OCI-LY3 (cell line): ENCODE measurements at regions not wholly inside any gene's neighbourhood (a gene's known extent, or its start where the extent isn't known, plus 50 kb on each side); places are given as distances from the start of the nearest gene placed in this dataset.

ENCODE experiments used
- H2AFZ ChIP-seq: fragments of 200-600, 300-600 bp; shearing (Covaris generic); 2 replicates; pipeline ENCODE4 v1.6.0; 2014; ENCODE audit warnings: antibody characterized with exemption, low read depth, low read length
- H3K27ac ChIP-seq: fragments of 200-600, 300-600 bp; sonication (generic); 2 replicates; pipeline ENCODE4 v1.5.1; 2014; ENCODE audit warnings: mild to moderate bottlenecking, low read length, moderate library complexity, mixed read lengths
- H3K27me3 ChIP-seq: fragments of 200-600, 300-600 bp; sonication (generic); 2 replicates; pipeline ENCODE4 v1.6.1; 2014; ENCODE audit warnings: low read depth, low read length, mixed read lengths
- H3K36me3 ChIP-seq: fragments of 200-600, 300-600 bp; sonication (generic); replicated peaks from 2 replicates; pipeline ENCODE3; 2014; ENCODE audit warnings: low read depth, low read length, mixed read lengths
- H3K4me1 ChIP-seq: fragments of 300-600, 200-600 bp; sonication (generic); 2 replicates; pipeline ENCODE4 v1.6.1; 2014; ENCODE audit warnings: low read length, mixed read lengths
- H3K4me2 ChIP-seq: fragments of 200-600, 300-600 bp; sonication (generic); 2 replicates; pipeline ENCODE4 v1.6.1; 2014; ENCODE audit warnings: low read length, mixed read lengths
- H3K4me3 ChIP-seq: fragments of 300-600, 200-600 bp; sonication (generic); 2 replicates; pipeline ENCODE4 v1.5.1; 2014; ENCODE audit warnings: antibody characterized with exemption, mild to moderate bottlenecking, low read length, moderate library complexity
- H3K79me2 ChIP-seq: fragments of 300-600, 200-600 bp; shearing (Covaris generic); 2 replicates; pipeline ENCODE4 v1.6.1; 2014; ENCODE audit warnings: mild to moderate bottlenecking, low read length, mixed read lengths
- H3K9ac ChIP-seq: fragments of 300-600, 200-600 bp; shearing (Covaris generic); 2 replicates; pipeline ENCODE4 v1.6.0; 2014; ENCODE audit warnings: mild to moderate bottlenecking, low read length, moderate library complexity
- H3K9me3 ChIP-seq: fragments of 200-600, 300-600 bp; shearing (Covaris generic); 2 replicates; pipeline ENCODE4 v1.6.1; 2014; ENCODE audit warnings: low read length, mixed read lengths; ENCODE audit not compliant: insufficient read depth
- H4K20me1 ChIP-seq: fragments of 200-600, 300-600 bp; sonication (generic); 2 replicates; pipeline ENCODE4 v1.6.1; 2016; ENCODE audit warnings: low read length, mixed read lengths; ENCODE audit not compliant: insufficient read depth
- CTCF ChIP-seq: fragments of 200-600, 300-600 bp; sonication (generic); IDR thresholded peaks from 2 replicates; pipeline ENCODE4 v1.5.1; 2014; ENCODE audit warnings: antibody characterized with exemption, low read length, low read depth
- EZH2phosphoT487 ChIP-seq: fragments of 200-600 bp; shearing (Covaris generic); IDR thresholded peaks from 2 replicates; pipeline ENCODE4 v1.6.1; 2018; ENCODE audit warnings: antibody characterized with exemption, mixed run types, low read depth

GRCh38 chr9:118732998-118733397, 636.2 kb downstream of the BRINP1 start:
- Histone ChIP-seq H3K9me3 (no peaks in the 10 kb centered on the region), H3K27ac (no peak overlapping the region), H2AFZ (no peak overlapping the region), H3K4me1 (no peaks in the 10 kb centered on the region), H3K4me3 (no peak overlapping the region), H3K4me2 (no peak overlapping the region), H3K27me3 (no peaks in the 10 kb centered on the region), H3K79me2 (no peaks in the 10 kb centered on the region), H3K9ac (no peak overlapping the region), H3K36me3 (no peaks in the 10 kb centered on the region), H4K20me1 (no peaks in the 10 kb centered on the region)
- TF ChIP-seq EZH2phosphoT487, result no peak
- TF ChIP-seq CTCF, result no peak

- Histone ChIP-seq H3K4me2 (no peak overlapping the region), H3K79me2 (no peaks in the 10 kb centered on the region), H3K27me3 (no peaks in the 10 kb centered on the region), H3K36me3 (no peaks in the 10 kb centered on the region), H3K4me3 (no peak overlapping the region), H3K27ac (no peak overlapping the region), H3K9ac (no peak overlapping the region), H2AFZ (no peak overlapping the region), H3K4me1 (no peaks in the 10 kb centered on the region), H3K9me3 (no peaks in the 10 kb centered on the region), H4K20me1 (no peaks in the 10 kb centered on the region)
- TF ChIP-seq CTCF, result no peak
- no peak for TF ChIP-seq EZH2phosphoT487
These were observed 634.5 kb downstream of the BRINP1 start for GRCh38 chr9:118734696-118735095.

DNA sequence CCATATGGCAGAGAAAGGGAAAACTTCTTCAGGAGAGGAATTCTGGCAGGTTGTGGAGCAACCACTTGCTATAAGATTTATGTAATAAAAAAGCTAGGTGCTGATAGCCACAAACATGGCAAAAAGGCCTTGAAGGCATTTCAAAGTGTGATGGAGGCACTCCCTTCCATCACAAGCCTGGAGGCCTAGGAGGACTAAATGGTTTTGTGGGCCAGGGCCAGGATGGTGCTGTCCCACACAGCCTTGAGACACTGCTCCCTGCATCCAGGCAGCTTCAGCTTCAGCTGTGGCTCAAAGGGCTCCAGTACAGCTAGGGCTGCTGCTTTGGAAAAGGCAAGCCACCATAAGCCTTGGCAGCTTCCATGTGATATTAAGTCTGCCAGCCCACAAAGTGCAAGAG, 632.8 kb downstream of the BRINP1 start:
- H3K79me2 ChIP-seq, result no peaks in the 10 kb centered on the region
- H3K4me1 ChIP-seq, result no peaks in the 10 kb centered on the region
- no peaks in the 10 kb centered on the region for H3K27me3 ChIP-seq
- H4K20me1 ChIP-seq, result no peaks in the 10 kb centered on the region
- H3K36me3 ChIP-seq, result no peaks in the 10 kb centered on the region
- H3K4me3 ChIP-seq, result no peak overlapping the region
- no peak for TF ChIP-seq EZH2phosphoT487
- no peak for TF ChIP-seq CTCF
- no peak overlapping the region for H2AFZ ChIP-seq
- no peak overlapping the region for H3K27ac ChIP-seq
- H3K9me3 ChIP-seq, result no peaks in the 10 kb centered on the region
- H3K4me2 ChIP-seq, result no peak overlapping the region
- no peak overlapping the region for H3K9ac ChIP-seq

DNA sequence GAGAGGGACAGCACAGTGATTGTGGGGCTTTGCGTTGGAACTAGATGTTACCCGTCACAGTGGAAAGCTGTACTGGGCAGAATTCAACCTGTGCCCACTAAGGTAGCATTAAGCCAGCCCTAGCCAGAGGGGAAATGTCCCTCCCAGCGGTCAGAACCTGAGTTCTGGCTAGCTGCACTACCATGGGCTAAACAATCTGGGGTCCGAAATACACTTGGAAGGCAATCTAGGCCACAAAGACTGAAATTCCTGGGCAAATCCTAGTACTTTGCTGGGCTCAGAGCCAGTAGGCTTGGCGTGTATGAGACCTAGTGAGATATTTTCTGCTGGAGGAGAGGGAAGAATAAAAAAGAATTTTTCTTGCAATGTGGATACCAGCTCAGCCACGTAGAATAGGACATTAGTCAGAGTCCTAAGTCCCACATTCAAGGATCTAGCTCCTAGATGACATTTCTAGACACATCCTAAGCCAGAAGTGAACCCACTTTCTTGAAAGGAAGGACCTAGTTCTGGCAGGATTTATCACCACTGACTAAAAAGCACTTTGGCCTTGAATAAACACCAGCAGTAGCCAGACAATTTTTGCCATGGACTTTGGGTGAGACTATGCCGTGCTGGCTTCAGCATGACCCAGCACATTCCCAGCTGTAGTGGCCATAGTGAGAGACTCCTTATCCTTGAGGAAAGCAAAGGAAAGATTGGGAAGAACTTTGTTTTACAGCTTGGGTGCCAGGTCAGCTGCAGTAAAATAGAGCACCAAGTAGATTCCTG, 618.0 kb downstream of the BRINP1 start:
- H3K36me3 ChIP-seq, result no peaks in the 10 kb centered on the region
- no peak overlapping the region for H3K4me2 ChIP-seq
- H3K27me3 ChIP-seq, result no peaks in the 10 kb centered on the region
- no peak overlapping the region for H3K4me3 ChIP-seq
- no peaks in the 10 kb centered on the region for H4K20me1 ChIP-seq
- no peak overlapping the region for H3K9ac ChIP-seq
- H3K9me3 ChIP-seq, result no peaks in the 10 kb centered on the region
- no peaks in the 10 kb centered on the region for H3K4me1 ChIP-seq
- no peak overlapping the region for H3K27ac ChIP-seq
- H2AFZ ChIP-seq, result no peak overlapping the region
- H3K79me2 ChIP-seq, result no peaks in the 10 kb centered on the region
- no peak for TF ChIP-seq CTCF
- TF ChIP-seq EZH2phosphoT487, result no peak
